ENCODE measurements at regions not wholly inside any gene's neighbourhood (a gene's known extent, or its start where the extent isn't known, plus 50 kb on each side); places are given as distances from the start of the nearest gene placed in this dataset.
"Not testable (repeated sequence)": the region's sequence is repeated elsewhere in the genome, so short reads cannot be mapped to it uniquely, and the experiment has no call there.

GRCh38 chr14:37726708-37727107 lies 131.3 kb downstream of the TTC6 start:
- no peaks in the 10 kb centered on the region for H3K36me3 Mint-ChIP-seq
- H3K4me1 Mint-ChIP-seq, result no peaks in the 10 kb centered on the region
- H3K4me3 Mint-ChIP-seq, result no peak overlapping the region
- no peaks in the 10 kb centered on the region for H3K27me3 Mint-ChIP-seq
- DNase-seq (no peak), ATAC-seq (ENCODE audit: low read depth in 2 of 2) (no peak)
- peaks cover 0 to 3% (median 0%) of the 10 kb centered on the region in 7 donors for H3K9me3 Mint-ChIP-seq
- no peak overlapping the region for H3K27ac Mint-ChIP-seq

DNA sequence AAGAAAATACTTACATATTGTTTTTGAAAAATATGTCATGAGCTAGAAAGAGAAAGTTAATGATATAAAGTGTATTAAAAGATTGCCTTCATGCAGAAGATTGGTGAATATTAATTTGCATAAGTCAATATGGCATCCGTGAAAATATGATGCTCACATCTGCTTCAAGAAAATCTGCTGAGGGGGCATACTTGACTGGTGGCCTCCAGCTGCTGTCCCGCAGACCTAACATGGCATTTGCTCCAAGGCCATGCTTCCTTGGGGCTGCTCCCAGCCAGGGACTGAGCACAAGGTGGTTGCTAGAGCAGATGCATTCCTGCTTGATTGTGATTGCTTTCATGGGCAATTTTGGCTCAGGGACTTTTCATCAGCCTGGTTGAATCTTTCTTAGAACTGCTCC lies 133.8 kb downstream of the TTC6 start:
- H3K36me3 Mint-ChIP-seq, result no peaks in the 10 kb centered on the region
- ATAC-seq (ENCODE audit: low read depth in 2 of 2) (no peak), DNase-seq (no peak)
- H3K9me3 Mint-ChIP-seq, result peaks cover 0 to 3% (median 0%) of the 10 kb centered on the region in 7 donors
- no peaks in the 10 kb centered on the region for H3K27me3 Mint-ChIP-seq
- H3K4me3 Mint-ChIP-seq, result no peak overlapping the region
- no peak overlapping the region for H3K27ac Mint-ChIP-seq
- H3K4me1 Mint-ChIP-seq, result no peaks in the 10 kb centered on the region

- no peak overlapping the region for H3K27ac Mint-ChIP-seq
- no peak overlapping the region for H3K4me3 Mint-ChIP-seq
- no peak for ATAC-seq (ENCODE audit: low read depth in 2 of 2)
- H3K4me1 Mint-ChIP-seq, result no peaks in the 10 kb centered on the region
- DNase-seq, result no peak
- peaks cover 0 to 1% (median 0%) of the 10 kb centered on the region in 7 donors for H3K9me3 Mint-ChIP-seq
- H3K27me3 Mint-ChIP-seq, result no peaks in the 10 kb centered on the region
- no peaks in the 10 kb centered on the region for H3K36me3 Mint-ChIP-seq
Measured at GRCh38 chr14:37731094-37731493, 135.7 kb downstream of the TTC6 start.

- no peaks in the 10 kb centered on the region for H3K4me1 Mint-ChIP-seq
- no peak overlapping the region for H3K4me3 Mint-ChIP-seq
- peaks cover 0 to 23% (median 7%) of the 10 kb centered on the region in 7 donors for H3K9me3 Mint-ChIP-seq
- H3K27ac Mint-ChIP-seq, result no peak overlapping the region
- DNase-seq (no peak), ATAC-seq (ENCODE audit: low read depth in 2 of 2) (no peak)
- H3K36me3 Mint-ChIP-seq, result no peaks in the 10 kb centered on the region
- no peaks in the 10 kb centered on the region for H3K27me3 Mint-ChIP-seq
Measured at GRCh38 chr14:37745657-37746056, 150.2 kb downstream of the TTC6 start.

DNA sequence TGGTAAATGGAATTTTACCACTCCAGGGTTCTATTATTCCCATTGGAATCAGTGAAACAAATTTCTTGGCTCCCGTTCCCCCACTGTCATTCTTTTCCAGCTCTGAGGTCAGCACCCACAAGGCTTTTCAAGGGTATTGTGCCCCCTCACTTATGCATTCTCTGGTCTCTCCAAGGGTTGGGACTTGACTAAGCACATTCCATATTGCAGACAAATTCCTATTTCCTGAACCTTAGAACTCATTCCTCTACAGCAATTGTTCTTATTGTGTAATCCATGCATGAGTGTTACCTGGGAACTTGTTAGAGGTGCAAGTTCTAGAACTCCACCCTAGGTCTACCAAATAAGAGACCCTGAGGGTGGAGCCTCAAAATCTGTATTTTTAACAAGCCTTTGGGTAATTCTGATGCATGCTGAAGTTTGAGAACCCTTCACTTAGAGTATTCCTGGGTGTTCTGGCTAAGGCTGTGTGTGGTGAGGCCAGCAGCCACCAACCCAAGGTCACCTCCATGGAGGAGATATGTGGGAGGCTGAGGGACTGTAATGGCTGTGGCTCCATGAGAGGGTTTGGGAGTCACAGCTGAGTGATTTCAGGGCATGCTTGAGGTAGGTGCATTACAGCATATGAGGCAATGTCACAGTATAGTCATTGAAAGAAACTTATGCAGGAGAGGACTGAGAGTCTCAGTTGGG lies 150.9 kb downstream of the TTC6 start:
- no peak for ATAC-seq (ENCODE audit: low read depth in 2 of 2)
- no peak for DNase-seq
- Mint-ChIP-seq H3K27me3 (no peaks in the 10 kb centered on the region), H3K36me3 (no peaks in the 10 kb centered on the region), H3K9me3 (peaks cover 0 to 23% (median 7%) of the 10 kb centered on the region in 7 donors), H3K27ac (no peak overlapping the region), H3K4me3 (no peak overlapping the region), H3K4me1 (no peaks in the 10 kb centered on the region)

DNA sequence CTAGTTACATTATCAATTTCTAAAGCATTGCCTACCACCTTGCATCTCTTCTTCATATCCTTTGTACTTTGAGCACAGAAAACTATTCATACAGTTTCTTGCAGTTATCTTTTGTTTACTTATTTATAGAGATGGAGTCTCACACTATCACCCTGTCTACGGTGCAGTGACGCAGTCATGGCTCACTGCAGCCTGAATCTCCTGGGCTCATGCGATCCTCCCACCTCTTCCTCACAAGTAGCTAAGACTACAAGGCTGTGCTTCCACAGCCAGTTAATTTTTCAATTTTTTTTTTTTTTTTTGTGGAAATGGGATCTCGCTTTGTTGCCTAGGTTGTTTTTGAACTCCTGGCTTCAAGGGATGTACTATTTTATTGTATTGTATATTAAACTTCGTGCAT lies 158.0 kb downstream of the TTC6 start:
- H3K36me3 Mint-ChIP-seq, result no peaks in the 10 kb centered on the region
- DNase-seq (no peak), ATAC-seq (ENCODE audit: low read depth in 2 of 2) (no peak)
- H3K27me3 Mint-ChIP-seq, result no peaks in the 10 kb centered on the region
- no peak overlapping the region for H3K4me3 Mint-ChIP-seq
- no peak overlapping the region for H3K27ac Mint-ChIP-seq
- no peaks in the 10 kb centered on the region for H3K4me1 Mint-ChIP-seq
- peaks cover 0 to 9% (median 2%) of the 10 kb centered on the region in 7 donors for H3K9me3 Mint-ChIP-seq

DNA sequence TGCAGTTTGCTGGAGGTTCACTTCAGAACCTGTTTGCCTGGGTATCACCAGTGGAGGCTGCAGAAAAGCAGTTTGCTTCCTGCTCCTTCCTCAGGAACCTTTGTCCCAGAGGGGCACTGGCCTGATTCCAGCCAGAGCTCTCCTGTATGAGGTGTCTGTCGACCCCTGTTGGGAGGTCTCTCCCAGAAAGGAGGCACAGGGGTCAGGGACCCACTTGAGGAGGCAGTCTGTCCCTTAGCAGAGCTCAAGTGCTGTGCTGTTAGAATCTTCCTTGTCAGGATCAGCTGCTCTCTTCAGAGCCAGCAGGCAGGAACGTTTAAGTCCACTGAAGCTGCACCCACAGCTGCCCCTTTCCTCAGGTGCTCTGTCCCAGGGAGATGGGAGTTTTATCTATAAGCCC lies 164.8 kb downstream of the TTC6 start:
- not testable (repeated sequence) for H3K27me3 Mint-ChIP-seq; DNase-seq; ATAC-seq (ENCODE audit: low read depth in 2 of 2); H3K27ac Mint-ChIP-seq; H3K4me1 Mint-ChIP-seq; H3K36me3 Mint-ChIP-seq; H3K4me3 Mint-ChIP-seq
- peaks cover 0 to 23% (median 8%) of the 10 kb centered on the region in 7 donors for H3K9me3 Mint-ChIP-seq

GRCh38 chr14:37763266-37763665 lies 167.8 kb downstream of the TTC6 start:
- Mint-ChIP-seq H3K27ac (peak overlapping the region in 1 of 6 donors; percentile 32), H3K4me3 (no peak overlapping the region), H3K4me1 (no peaks in the 10 kb centered on the region), H3K36me3 (no peaks in the 10 kb centered on the region), H3K9me3 (peaks cover 4 to 28% (median 12%) of the 10 kb centered on the region in 7 donors), H3K27me3 (no peaks in the 10 kb centered on the region)
- no peak for ATAC-seq (ENCODE audit: low read depth in 2 of 2)
- DNase-seq, result no peak

DNA sequence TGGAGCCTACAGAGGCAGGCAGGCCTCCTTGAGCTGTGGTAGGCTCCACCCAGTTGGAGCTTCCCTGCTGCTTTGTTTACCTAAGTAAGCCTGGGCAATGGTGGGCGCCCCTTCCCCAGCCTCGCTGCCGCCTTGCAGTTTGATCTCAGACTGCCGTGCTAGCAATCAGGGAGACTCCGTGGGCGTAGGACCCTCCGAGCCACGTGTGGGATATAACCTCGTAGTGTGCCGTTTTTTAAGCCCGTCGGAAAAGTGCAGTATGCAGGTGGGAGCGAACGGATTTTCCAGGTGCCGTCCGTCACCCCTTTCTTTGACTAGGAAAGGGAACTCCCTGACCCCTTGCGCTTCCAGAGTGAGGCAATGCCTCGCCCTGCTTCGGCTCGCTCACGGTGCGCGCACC lies 176.9 kb downstream of the TTC6 start:
- not testable (repeated sequence) for H3K27ac Mint-ChIP-seq; H3K4me1 Mint-ChIP-seq; H3K27me3 Mint-ChIP-seq; DNase-seq; H3K4me3 Mint-ChIP-seq; H3K36me3 Mint-ChIP-seq; ATAC-seq (ENCODE audit: low read depth in 2 of 2)
- H3K9me3 Mint-ChIP-seq, result peaks cover 4 to 19% (median 7%) of the 10 kb centered on the region in 7 donors

DNA sequence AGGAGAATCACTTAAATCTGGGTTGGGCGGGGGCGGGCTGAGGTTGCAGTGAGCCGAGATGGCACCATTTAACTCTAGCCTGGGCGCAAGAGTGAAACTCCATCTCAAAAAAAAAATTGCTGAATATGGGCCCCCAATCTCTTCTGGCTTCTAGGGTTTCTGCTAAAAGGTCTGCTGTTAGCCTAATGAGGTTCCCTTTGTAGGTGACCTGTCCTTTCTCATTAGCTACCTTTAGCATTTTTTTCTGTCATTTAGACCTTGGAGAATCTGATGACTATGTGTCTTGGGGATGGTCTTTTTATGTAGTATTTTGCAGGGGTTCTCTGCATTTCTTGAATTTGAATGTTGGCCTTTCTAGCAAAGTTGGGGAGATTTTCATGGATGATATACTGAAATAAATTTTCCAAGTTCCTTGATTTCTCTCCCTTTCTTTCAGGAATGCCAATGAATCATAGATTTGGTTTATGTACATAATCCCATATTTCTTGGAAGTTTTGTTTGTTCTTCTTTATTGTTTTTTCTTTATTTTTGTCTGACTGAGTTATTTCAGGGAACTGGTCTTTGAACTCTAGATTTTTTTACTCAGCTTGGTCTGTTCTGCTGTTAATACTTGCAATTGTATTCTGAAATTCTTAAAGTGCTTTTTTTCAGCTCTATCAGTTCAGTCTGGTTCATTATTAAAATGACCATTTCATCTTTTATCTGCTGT lies 181.5 kb downstream of the TTC6 start:
- no peak overlapping the region for H3K4me3 Mint-ChIP-seq
- H3K27me3 Mint-ChIP-seq, result no peaks in the 10 kb centered on the region
- no peaks in the 10 kb centered on the region for H3K4me1 Mint-ChIP-seq
- ATAC-seq (ENCODE audit: low read depth in 2 of 2) (no peak), DNase-seq (no peak)
- H3K27ac Mint-ChIP-seq, result no peak overlapping the region
- H3K9me3 Mint-ChIP-seq, result peaks cover 5 to 35% (median 16%) of the 10 kb centered on the region in 7 donors
- H3K36me3 Mint-ChIP-seq, result no peaks in the 10 kb centered on the region

DNA sequence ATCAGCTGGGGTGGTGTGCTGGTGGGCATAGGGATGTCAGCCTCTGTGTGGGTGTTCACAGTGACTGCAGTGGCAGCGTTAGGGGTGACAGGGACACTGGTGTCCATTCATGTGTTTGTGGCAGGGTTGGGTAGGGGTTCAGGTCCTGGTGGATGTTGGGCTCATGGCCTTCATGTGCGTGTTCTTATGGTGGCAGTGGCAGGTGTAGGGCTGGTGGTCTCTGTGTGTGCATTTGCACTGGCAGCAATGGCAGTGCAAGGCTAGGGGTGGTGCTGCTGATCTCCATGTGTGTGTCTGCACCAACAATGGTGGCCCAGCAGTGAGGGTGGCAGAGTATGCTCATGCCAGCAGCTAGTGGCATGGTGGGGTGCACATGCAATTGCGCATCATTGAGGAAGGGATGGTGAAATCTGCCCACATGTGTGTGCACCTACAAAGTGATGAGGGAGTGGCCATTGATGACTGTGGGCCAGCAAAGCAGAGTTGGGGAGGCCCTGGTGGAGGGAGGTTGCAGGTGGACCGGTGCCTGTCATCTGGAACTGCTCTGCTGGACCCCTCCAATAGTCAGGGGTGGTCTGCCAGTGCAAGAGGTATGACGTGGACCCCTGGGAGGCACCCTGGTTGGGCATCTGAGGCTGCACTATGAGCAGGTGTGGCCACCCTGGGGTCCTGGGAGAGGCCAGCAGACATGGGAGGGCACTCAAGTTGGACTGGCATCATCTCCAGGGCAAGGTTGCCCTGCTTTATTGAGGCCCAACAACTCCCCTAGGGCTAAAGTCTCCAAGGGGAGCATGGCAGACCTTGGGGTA lies 182.9 kb downstream of the TTC6 start:
- ATAC-seq (ENCODE audit: low read depth in 2 of 2) (no peak), DNase-seq (no peak)
- no peak overlapping the region for H3K4me3 Mint-ChIP-seq
- no peak overlapping the region for H3K27ac Mint-ChIP-seq
- no peaks in the 10 kb centered on the region for H3K27me3 Mint-ChIP-seq
- H3K36me3 Mint-ChIP-seq, result no peaks in the 10 kb centered on the region
- peaks cover 5 to 32% (median 16%) of the 10 kb centered on the region in 7 donors for H3K9me3 Mint-ChIP-seq
- no peaks in the 10 kb centered on the region for H3K4me1 Mint-ChIP-seq

- ATAC-seq (ENCODE audit: low read depth in 2 of 2), result no peak
- H3K9me3 Mint-ChIP-seq, result peaks cover 5 to 31% (median 16%) of the 10 kb centered on the region in 7 donors
- DNase-seq, result no peak
- no peaks in the 10 kb centered on the region for H3K4me1 Mint-ChIP-seq
- no peak overlapping the region for H3K4me3 Mint-ChIP-seq
- no peaks in the 10 kb centered on the region for H3K36me3 Mint-ChIP-seq
- no peaks in the 10 kb centered on the region for H3K27me3 Mint-ChIP-seq
- no peak overlapping the region for H3K27ac Mint-ChIP-seq
Measured at GRCh38 chr14:37779480-37779879, 184.1 kb downstream of the TTC6 start.

DNA sequence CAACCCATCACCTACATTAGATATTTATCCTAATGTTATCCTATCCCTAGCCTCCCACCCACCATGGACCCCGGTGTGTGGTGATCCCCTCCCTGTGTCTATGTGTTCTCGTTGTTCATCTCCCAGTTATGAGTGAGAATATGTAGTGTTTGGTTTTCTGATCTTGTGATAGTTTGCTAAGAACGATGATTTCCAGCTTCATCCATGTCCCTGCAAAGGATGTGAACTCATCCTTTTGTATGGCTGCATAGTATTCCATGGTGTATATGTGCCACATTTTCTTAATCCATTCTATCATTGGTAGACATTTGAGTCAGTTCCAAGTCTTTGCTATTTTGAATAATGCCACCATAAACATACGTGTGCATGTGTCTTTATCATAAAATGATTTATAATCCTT lies 185.3 kb downstream of the TTC6 start:
- H3K9me3 Mint-ChIP-seq, result peaks cover 8 to 29% (median 15%) of the 10 kb centered on the region in 7 donors
- H3K36me3 Mint-ChIP-seq; H3K4me3 Mint-ChIP-seq; H3K27ac Mint-ChIP-seq; H3K27me3 Mint-ChIP-seq; DNase-seq; H3K4me1 Mint-ChIP-seq; ATAC-seq (ENCODE audit: low read depth in 2 of 2): not testable (repeated sequence)
